GM12892 (cell line): ENCODE measurements at regions not wholly inside any gene's neighbourhood (a gene's known extent, or its start where the extent isn't known, plus 50 kb on each side); places are given as distances from the start of the nearest gene placed in this dataset.
"Not testable (repeated sequence)": the region's sequence is repeated elsewhere in the genome, so short reads cannot be mapped to it uniquely, and the experiment has no call there.

Experiments used
- DNase-seq: peaks from one replicate; pipeline ENCODE4 v3.0.0; 2011; ENCODE audit not compliant: insufficient read length
- FAIRE-seq: peaks from 2 replicates; lab custom pipeline; 2011; peaks lifted over from hg19 to GRCh38; lab: Jason Lieb, UNC
- POLR2A ChIP-seq: IDR thresholded peaks from 2 replicates; pipeline ENCODE4 v1.6.1; 2011; ENCODE audit warnings: low read depth, low read length, control low read depth
- POLR2AphosphoS5 ChIP-seq: IDR thresholded peaks from 2 replicates; pipeline ENCODE4 v1.6.1; 2011; ENCODE audit warnings: low read depth, low read length, control low read depth
- TAF1 ChIP-seq: IDR thresholded peaks from 2 replicates; pipeline ENCODE4 v1.6.1; 2011; ENCODE audit warnings: low read depth, mild to moderate bottlenecking, control low read depth, low read length, borderline replicate concordance

DNA sequence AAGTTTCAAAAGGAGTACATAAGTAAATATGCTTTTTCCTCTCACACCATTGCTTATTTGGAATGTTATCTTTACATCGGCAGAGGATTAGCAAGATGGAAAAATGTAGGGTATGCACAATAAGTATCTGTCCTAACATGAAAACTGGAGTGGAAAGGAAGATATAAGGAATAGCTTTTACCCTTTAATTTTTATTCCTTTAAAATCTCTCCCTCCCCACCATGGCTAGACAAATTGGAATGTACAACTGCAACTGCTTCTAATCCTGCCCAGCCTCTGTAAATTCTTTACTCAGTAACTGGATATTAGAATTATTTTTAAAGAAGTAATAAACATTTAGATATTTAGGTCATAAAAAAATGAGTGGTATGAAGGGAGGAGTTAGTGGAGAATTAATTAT lies 171.5 kb downstream of the PCDH18 start:
- DNase-seq: no peak
- no peak for FAIRE-seq
- TF ChIP-seq POLR2AphosphoS5 (no peak), POLR2A (no peak), TAF1 (no peak)

DNA sequence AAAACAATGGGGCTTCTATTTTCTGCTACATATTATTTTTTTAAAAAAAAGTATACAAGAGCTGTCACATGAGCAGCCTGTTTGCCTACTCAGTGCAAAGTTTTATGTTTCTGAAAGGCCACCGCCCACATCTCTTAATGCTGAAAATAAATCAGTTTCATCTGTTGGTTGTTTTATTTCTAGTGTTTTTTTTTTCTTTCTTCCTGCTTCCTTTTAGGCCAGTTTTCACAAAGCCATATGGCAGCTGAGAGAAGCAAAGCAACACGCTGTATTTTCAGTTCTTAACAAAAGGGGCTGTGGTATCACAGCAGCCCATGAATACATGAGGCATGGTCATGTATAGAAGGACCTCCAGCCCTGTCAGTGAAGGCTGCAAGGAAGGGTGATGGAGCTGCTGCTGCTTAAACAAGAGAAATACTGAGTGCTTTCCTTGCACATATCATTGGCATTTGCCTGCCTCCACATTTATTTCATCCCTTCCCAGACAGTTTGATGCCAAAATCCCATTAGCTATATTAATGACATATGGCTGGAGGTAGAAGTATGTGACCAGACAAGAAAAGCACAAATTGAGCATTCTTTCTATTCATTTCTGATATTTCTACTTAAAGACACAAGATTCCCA lies 172.5 kb downstream of the PCDH18 start:
- DNase-seq (no peak), FAIRE-seq (no peak)
- TF ChIP-seq TAF1 (no peak), POLR2A (no peak), POLR2AphosphoS5 (no peak)

DNA sequence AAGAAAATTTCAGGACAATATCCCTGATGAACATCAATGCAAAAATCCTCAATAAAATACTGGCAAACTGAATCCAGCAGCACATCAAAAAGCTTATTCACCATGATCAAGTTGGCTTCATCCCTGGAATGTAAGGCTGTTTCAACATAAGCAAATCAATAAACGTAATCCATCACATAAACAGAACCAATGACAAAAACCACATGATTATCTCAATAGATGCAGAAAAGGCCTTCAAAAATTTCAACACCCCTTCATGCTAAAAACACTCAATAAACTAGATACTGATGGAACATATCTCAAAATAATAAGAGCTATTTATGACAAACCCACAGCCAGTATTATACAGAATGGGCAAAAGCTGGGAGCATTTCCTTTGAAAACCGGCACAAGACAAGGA lies 177.7 kb downstream of the PCDH18 start:
- DNase-seq, FAIRE-seq: not testable (repeated sequence)

DNA sequence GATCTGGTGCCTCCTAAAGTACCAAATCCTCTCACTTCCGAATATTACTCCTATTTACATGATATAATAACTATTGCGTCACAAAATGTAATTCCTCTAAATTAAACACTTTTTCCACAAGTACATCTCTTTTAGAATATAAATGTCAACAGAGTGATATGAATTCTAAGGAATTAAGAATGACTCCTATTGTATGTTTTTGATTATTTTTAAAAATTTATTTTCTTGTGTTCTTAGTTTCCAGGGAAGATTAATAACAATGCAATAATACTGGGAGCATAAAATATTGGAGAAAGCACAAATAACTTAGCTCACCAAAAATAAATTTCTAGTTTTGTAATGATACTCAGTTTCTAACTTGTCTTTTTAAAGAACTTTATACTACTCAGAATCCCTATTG lies 184.9 kb downstream of the PCDH18 start:
- TF ChIP-seq POLR2A: no peak
- no peak for TF ChIP-seq POLR2AphosphoS5
- no peak for TF ChIP-seq TAF1
- FAIRE-seq (no peak), DNase-seq (no peak)

DNA sequence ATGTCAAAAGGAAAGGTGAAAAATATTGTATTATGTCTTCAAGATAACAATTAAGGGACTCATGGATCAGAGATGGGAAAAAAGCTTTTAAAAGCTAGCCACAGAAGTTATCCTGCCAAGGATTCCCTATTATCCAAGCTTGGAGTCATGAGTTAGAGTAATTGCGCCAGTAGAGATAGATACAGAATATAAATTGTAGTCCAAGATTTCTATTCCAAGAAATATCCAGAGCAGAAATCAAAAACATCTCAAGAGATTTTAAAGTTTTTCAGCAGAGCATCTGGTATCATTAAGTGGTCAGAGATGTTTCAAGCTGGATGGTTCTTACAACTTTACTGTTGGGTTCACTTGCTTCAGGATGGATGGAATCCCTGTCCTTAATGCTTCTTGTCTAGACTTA lies 186.7 kb downstream of the PCDH18 start:
- FAIRE-seq (no peak), DNase-seq (no peak)
- TF ChIP-seq POLR2AphosphoS5 (no peak), POLR2A (no peak), TAF1 (no peak)

DNA sequence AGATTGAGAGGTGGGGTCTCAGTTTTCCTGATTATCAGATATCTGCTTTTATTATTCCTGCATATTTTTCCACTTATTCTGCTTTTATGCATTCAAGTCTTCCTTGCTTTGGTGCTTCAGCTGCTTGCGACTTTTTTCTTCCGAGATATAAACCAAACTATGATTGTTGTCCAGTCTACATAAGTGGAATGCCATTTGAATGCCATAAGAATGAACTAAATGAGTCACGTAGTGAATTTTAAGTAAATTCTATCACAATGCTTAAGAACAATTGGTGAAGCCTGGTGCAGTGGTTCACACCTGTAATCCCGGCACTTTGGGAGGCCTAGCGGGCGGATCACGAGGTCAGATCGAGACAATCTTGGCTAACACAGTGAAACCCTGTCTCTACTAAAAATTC lies 189.1 kb downstream of the PCDH18 start:
- FAIRE-seq: no peak
- TF ChIP-seq POLR2A (no peak), TAF1 (no peak), POLR2AphosphoS5 (no peak)
- no peak for DNase-seq

DNA sequence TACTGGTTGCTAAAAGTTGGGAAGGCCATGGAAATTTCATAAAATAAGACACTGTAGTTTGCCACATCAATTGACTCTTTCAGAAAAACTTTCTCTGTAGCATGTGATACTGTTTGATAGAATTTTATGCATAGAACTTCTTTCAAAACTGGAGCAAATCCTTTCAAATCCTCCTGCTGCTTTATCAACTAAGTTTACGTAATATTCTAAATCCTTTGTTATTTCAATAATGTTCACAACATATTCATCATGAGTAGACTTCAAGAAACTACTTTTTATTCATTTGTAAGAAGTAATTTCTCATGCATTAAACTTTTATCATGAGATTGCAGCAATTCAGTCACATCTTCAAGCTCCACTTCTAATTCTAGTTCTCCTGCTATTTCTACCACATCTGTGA lies 199.3 kb downstream of the PCDH18 start:
- DNase-seq (no peak), FAIRE-seq (no peak)
- TF ChIP-seq POLR2A (no peak), POLR2AphosphoS5 (no peak), TAF1 (no peak)

DNA sequence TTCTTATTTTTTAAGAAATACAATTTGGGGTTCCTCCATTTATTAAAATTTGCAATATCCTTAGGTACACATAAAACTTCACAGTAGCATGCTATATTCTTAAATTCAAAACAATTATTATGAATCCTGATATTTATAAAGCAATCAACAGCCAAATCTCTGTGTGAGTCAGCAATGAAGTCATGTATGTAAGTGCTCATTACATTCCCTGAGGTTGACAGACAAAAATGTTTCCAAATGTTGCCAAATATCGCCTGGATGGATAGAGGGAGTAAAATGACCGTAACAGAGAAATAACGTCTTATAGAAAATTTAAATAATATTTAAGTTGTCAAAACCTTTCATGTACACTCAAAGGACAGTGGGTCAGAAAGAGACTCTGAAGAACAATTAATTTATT lies 220.0 kb downstream of the PCDH18 start:
- DNase-seq: no peak
- no peak for FAIRE-seq

DNA sequence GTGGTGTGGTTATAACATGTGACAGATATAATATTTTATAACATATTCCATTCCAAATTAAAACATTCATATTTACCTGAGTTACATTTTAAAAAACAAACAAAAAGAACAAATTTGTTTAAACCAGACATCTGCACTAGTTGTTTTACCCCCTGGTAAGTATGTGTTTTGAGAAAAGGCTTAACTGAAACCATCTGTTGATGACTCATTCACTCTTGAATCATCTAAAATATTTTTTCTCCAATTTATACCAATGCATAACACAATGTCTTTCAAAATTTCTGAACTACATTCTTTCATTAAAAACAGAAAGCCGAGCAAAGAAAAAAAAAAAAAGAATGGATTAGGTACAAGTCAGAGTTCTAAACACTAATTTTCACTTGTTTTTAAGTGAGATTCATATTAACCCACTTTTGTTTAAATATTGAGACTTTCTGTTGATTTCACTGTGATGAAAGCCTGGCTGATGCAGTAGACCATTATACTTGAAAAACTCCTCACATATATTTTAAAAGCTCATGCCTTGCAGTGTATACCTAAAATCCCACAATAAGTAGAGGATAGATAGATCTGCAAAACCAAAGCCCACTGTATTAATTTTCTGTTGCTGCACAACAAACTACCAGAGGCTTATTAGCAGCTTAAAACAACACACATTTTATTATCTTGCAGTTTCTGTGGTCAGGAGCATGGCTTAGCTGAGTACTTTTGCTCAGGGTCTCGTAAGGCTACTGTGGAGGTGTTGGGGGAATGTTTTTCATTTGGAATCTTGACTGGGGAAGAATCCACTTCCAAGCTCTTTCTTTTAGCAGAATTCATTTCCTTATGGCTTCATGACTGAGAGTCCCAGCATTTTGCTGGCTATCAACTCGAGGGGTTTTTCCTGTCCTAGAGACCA lies 221.5 kb downstream of the PCDH18 start:
- DNase-seq (no peak), FAIRE-seq (no peak)
- TF ChIP-seq POLR2A (no peak), POLR2AphosphoS5 (no peak), TAF1 (no peak)

More for the DNA sequence above, 220.0 kb downstream of the PCDH18 start:
- no peak for TF ChIP-seq POLR2A
- TF ChIP-seq TAF1: no peak
- no peak for TF ChIP-seq POLR2AphosphoS5

DNA sequence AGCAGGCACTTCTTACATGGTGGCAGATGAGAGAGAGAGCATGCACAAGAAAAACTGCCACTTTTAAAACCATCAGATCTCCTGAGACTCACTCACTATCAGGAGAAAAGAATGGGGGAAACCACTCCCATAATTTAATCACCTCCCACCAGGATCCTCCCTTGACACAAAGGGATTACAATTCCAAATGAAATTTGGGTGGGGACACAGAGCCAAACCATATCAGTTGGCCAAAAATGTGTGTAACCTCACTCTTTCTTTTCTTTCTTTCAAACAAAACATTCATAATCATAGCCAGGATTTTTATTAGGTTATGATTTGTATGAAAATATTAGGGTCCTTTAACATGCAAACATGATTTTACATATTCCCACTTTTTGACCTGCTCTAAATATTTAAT lies 222.1 kb downstream of the PCDH18 start:
- TF ChIP-seq POLR2AphosphoS5: no peak
- no peak for TF ChIP-seq TAF1
- no peak for TF ChIP-seq POLR2A
- DNase-seq: no peak
- FAIRE-seq: no peak

DNA sequence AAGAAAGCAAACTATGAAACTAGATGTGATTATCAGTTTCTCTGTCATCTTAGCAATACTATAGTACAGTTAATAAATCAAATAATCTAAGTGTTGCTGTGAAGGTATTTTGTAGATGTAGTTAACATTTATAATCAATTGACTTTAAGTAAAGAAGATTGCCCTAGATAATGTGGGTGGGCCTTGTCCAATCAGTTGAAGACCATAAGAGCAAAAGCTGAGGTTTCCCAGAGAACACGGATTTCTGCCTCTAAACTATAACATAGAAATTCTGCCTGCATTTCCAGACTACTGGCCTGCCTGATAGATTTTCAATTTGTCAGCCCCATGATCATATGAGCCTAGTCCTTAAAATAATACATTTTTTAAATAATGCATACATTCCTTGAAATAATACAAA lies 222.9 kb downstream of the PCDH18 start:
- DNase-seq (no peak), FAIRE-seq (no peak)
- no peak for TF ChIP-seq TAF1
- TF ChIP-seq POLR2A: no peak
- TF ChIP-seq POLR2AphosphoS5: no peak

DNA sequence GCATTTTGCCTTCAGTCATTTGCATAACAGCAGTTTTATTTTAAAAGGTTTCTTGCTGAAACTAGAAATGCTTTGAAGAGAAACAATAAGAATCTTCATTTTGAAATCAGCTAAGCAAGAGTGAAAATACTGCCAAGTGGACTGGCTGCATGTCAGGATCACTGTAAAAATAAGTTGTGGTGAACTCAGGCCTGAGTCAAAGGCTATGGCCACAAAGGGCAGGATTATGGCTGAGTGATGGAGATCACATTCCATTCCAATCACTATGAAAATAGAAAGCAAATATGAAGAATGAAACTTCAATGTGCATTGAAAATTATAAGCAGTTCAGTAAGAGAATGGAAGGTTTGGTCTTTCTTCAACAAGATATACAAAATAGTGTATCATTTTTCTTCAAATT lies 224.5 kb downstream of the PCDH18 start:
- DNase-seq: no peak
- FAIRE-seq: no peak
- TF ChIP-seq TAF1 (no peak), POLR2AphosphoS5 (no peak), POLR2A (no peak)
